22Rv1 (cell line): ENCODE measurements at regions not wholly inside any gene's neighbourhood (a gene's known extent, or its start where the extent isn't known, plus 50 kb on each side); places are given as distances from the start of the nearest gene placed in this dataset.

Experiments
- CTCF ChIP-seq: fragments of 450-650 bp; IDR thresholded peaks from 2 replicates; pipeline ENCODE4 v1.5.1; 2017; ENCODE audit warnings: mild to moderate bottlenecking
- ZFX ChIP-seq: fragments of 450-650 bp; IDR thresholded peaks from 2 replicates; pipeline ENCODE4 v1.6.1; 2017; ENCODE audit warnings: antibody characterized with exemption, borderline replicate concordance

- no peak for TF ChIP-seq CTCF
- TF ChIP-seq ZFX, result no peak
These were observed 186.9 kb downstream of the ZFP36L2 start for GRCh38 chr2:43039376-43040080.
